ENCODE measurements at regions not wholly inside any gene's neighbourhood (a gene's known extent, or its start where the extent isn't known, plus 50 kb on each side); places are given as distances from the start of the nearest gene placed in this dataset.

DNA sequence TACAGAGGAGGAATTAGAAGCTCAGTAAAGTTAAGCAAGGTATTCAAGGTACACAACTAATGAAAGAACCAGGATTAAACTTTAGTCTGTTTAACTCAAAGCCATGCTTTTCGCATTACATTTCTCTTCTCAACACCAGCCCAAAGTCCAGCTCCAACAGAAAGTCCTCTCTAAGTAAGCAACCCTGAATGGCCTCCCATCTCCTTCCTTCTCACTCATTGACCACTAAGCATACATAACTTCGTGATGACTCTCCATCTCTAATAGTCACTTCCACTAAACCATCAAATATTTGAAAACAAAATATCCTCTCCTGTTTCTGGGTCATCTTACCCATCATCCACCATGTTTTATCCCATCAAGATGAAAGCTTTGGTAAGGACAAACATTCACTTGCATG lies 219.8 kb downstream of the RAD51AP2 start:
- DNase-seq (ENCODE audit: low read depth, low spot score) (no peak), FAIRE-seq (no peak)
- dilution Hi-C loops (cut with MboI; ENCODE audit: extremely low pct_ligation_motif_present, low sequenced_read_pairs): no loop called here
- no peak overlapping the region for H3K4me2 ChIP-seq (ENCODE audit: control insufficient read depth, extremely low read depth, insufficient read depth, low read depth, low read length)
- no peaks in the 10 kb centered on the region for H3K9me1 ChIP-seq (ENCODE audit: control insufficient read depth, extremely low read depth, insufficient read depth, low read length)
- no peaks in the 10 kb centered on the region for H3K36me3 ChIP-seq (ENCODE audit: control insufficient read depth in 2 of 2, extremely low read depth in 1 of 2, insufficient read depth in 2 of 2, low read length in 2 of 2)
- no peak for TF ChIP-seq EZH2 (IDR thresholded peaks at IDR 0.05; ENCODE audit: low read length)
- TF ChIP-seq, protein P1, sequence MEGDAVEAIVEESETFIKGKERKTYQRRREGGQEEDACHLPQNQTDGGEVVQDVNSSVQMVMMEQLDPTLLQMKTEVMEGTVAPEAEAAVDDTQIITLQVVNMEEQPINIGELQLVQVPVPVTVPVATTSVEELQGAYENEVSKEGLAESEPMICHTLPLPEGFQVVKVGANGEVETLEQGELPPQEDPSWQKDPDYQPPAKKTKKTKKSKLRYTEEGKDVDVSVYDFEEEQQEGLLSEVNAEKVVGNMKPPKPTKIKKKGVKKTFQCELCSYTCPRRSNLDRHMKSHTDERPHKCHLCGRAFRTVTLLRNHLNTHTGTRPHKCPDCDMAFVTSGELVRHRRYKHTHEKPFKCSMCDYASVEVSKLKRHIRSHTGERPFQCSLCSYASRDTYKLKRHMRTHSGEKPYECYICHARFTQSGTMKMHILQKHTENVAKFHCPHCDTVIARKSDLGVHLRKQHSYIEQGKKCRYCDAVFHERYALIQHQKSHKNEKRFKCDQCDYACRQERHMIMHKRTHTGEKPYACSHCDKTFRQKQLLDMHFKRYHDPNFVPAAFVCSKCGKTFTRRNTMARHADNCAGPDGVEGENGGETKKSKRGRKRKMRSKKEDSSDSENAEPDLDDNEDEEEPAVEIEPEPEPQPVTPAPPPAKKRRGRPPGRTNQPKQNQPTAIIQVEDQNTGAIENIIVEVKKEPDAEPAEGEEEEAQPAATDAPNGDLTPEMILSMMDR (optimal IDR thresholded peaks at IDR 0.05 in 1 of 3, IDR thresholded peaks at IDR 0.05 in 1 of 3, conservative IDR thresholded peaks at IDR 0.05 in 1 of 3; ENCODE audit: extremely low read depth in 1 of 3, insufficient read depth in 2 of 3, low read length in 3 of 3): no peak
- no peak overlapping the region for H3K9ac ChIP-seq (ENCODE audit: control insufficient read depth, extremely low read depth, insufficient read depth, low read length)
- peaks cover 22% of the 10 kb centered on the region for H3K4me1 ChIP-seq (ENCODE audit: control insufficient read depth, extremely low read depth, insufficient read depth, low read length)
- H3K27ac ChIP-seq (ENCODE audit: control insufficient read depth, insufficient read depth, low read length): no peak overlapping the region
- H4K20me1 ChIP-seq (ENCODE audit: control insufficient read depth, extremely low read depth, insufficient read depth, low read length): no peaks in the 10 kb centered on the region
- no peaks in the 10 kb centered on the region for H3K79me2 ChIP-seq (ENCODE audit: control insufficient read depth, insufficient read depth, low read length)
- no peaks in the 10 kb centered on the region for H3K27me3 ChIP-seq (ENCODE audit: control insufficient read depth, extremely low read depth, insufficient read depth, low read length)
- no peaks in the 10 kb centered on the region for H3K9me3 ChIP-seq (ENCODE audit: control insufficient read depth, low read depth, low read length)
- H3K4me3 ChIP-seq (ENCODE audit: control insufficient read depth in 2 of 3, extremely low read depth in 1 of 3, insufficient read depth in 2 of 3, low read depth in 1 of 3, low read length in 3 of 3): no peak overlapping the region
- no peak overlapping the region for H2AFZ ChIP-seq (ENCODE audit: control insufficient read depth, low read length)

DNA sequence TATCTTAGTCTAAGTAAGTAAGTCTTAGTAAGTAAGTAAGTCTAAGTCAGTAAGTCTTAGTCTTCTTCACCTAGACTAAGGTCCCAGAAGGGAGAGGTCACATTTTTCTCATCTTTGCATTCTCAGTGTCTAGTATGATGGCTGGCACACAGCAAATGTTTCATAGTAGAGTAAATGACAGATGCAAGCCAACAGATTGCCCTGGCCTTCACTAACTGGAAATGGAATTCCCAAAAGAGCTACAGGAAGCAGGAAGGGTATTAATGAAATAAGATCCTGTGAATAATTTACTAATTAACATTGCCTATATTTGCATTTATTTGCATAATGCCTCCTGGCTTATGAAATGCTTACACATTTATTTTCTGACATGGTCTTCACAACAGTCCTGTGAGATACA lies 221.6 kb downstream of the RAD51AP2 start:
- Histone ChIP-seq H3K9me1 (ENCODE audit: control insufficient read depth, extremely low read depth, insufficient read depth, low read length) (no peaks in the 10 kb centered on the region), H3K36me3 (ENCODE audit: control insufficient read depth in 2 of 2, extremely low read depth in 1 of 2, insufficient read depth in 2 of 2, low read length in 2 of 2) (no peaks in the 10 kb centered on the region), H4K20me1 (ENCODE audit: control insufficient read depth, extremely low read depth, insufficient read depth, low read length) (no peaks in the 10 kb centered on the region), H3K9me3 (ENCODE audit: control insufficient read depth, low read depth, low read length) (no peaks in the 10 kb centered on the region), H3K4me2 (ENCODE audit: control insufficient read depth, extremely low read depth, insufficient read depth, low read depth, low read length) (no peak overlapping the region), H3K9ac (ENCODE audit: control insufficient read depth, extremely low read depth, insufficient read depth, low read length) (no peak overlapping the region), H3K27me3 (ENCODE audit: control insufficient read depth, extremely low read depth, insufficient read depth, low read length) (no peaks in the 10 kb centered on the region), H3K4me1 (ENCODE audit: control insufficient read depth, extremely low read depth, insufficient read depth, low read length) (peaks cover 10% of the 10 kb centered on the region), H3K79me2 (ENCODE audit: control insufficient read depth, insufficient read depth, low read length) (no peaks in the 10 kb centered on the region), H3K27ac (ENCODE audit: control insufficient read depth, insufficient read depth, low read length) (no peak overlapping the region), H3K4me3 (ENCODE audit: control insufficient read depth in 2 of 3, extremely low read depth in 1 of 3, insufficient read depth in 2 of 3, low read depth in 1 of 3, low read length in 3 of 3) (no peak overlapping the region), H2AFZ (ENCODE audit: control insufficient read depth, low read length) (no peak overlapping the region)
- TF ChIP-seq, protein P1 (optimal IDR thresholded peaks at IDR 0.05 in 1 of 3, IDR thresholded peaks at IDR 0.05 in 1 of 3, conservative IDR thresholded peaks at IDR 0.05 in 1 of 3; ENCODE audit: extremely low read depth in 1 of 3, insufficient read depth in 2 of 3, low read length in 3 of 3): no peak
- TF ChIP-seq EZH2 (IDR thresholded peaks at IDR 0.05; ENCODE audit: low read length): no peak
- FAIRE-seq: no peak
- dilution Hi-C loops (cut with MboI; ENCODE audit: extremely low pct_ligation_motif_present, low sequenced_read_pairs): no loop called here
- DNase-seq (ENCODE audit: low read depth, low spot score): no peak
